HepG2 (cell line): ENCODE measurements at regions not wholly inside any gene's neighbourhood (a gene's known extent, or its start where the extent isn't known, plus 50 kb on each side); places are given as distances from the start of the nearest gene placed in this dataset.

Source experiments
- ATAC-seq: fragments of 200-7000 bp; cut with Tn5 transposase; 3 replicates; pipeline ENCODE4 v1.9.1; 2020; ENCODE audit warnings: mild to moderate bottlenecking, moderate library complexity
- BruUV-seq: library from RNA; stranded (reverse); fragments of 400-500 nt; replicated peaks from 2 replicates; lab custom pipeline; 2021; lab: Mats Ljungman, UMichigan
- CTCF ChIA-PET: fragments of 300-600 bp; formaldehyde crosslinking; extraction: SDS; loops from one replicate; lab custom pipeline; 2021; ENCODE audit warnings: low total read pairs, inconsistent platforms, low intra/inter-chr PET ratio; lab: Yijun Ruan, JAX
- POLR2A ChIA-PET: fragments of 350-600 bp; sonication (Branson Sonifier 250); formaldehyde crosslinking; loops from one replicate; lab custom pipeline; 2020; ENCODE audit warnings: antibody characterized with exemption, inconsistent platforms; lab: Yijun Ruan, JAX
- DNase-seq: peaks from one replicate; pipeline ENCODE4 v3.0.0-alpha.2; 2015; ENCODE audit warnings: low spot score
- FAIRE-seq: peaks from 3 replicates; lab custom pipeline; 2011; peaks lifted over from hg19 to GRCh38; lab: Jason Lieb, UNC
- H2AFZ ChIP-seq: one replicate; pipeline ENCODE4 v1.6.1; 2011; ENCODE audit warnings: low read length, inconsistent platforms
- H3K27ac ChIP-seq: fragments of 300-600 bp; 3 replicates; pipeline ENCODE4 v1.8.0; 2011; ENCODE audit warnings: mixed run types, mild to moderate bottlenecking, mixed read lengths, low read length, inconsistent platforms; ENCODE audit not compliant: insufficient read depth; ENCODE audit errors: extremely low read length
- H3K27me3 ChIP-seq, 2 experiments: fragments of 200-600 bp in 1 of 2; 2 replicates in 1 of 2; 3 replicates in 1 of 2; pipeline versions ENCODE4 v1.6.0 to v1.8.0; 2011; ENCODE audit warnings: low read length in 2 of 2, mild to moderate bottlenecking in 2 of 2, moderate library complexity in 2 of 2, inconsistent platforms in 1 of 2; ENCODE audit not compliant: insufficient read depth in 2 of 2, control insufficient read depth in 1 of 2
- H3K36me3 ChIP-seq, 2 experiments: fragments of 200-600 bp in 1 of 2; replicated peaks in 1 of 2; 2 replicates in 1 of 2; 3 replicates in 1 of 2; pipeline versions ENCODE4 v1.5.1 to v1.8.0; 2011; ENCODE audit warnings: low read length in 2 of 2, inconsistent platforms in 1 of 2; ENCODE audit not compliant: insufficient read depth in 2 of 2, control insufficient read depth in 1 of 2
- H3K4me1 ChIP-seq: 2 replicates; pipeline ENCODE4 v1.5.1; 2012; ENCODE audit warnings: low read length, inconsistent platforms; ENCODE audit not compliant: insufficient read depth
- H3K4me2 ChIP-seq: 2 replicates; pipeline ENCODE4 v1.6.0; 2011; ENCODE audit warnings: low read depth, low read length, inconsistent platforms
- H3K4me3 ChIP-seq, 3 experiments: fragments of 200-600 bp in 1 of 3; sonication (generic), shearing (Covaris generic) in 1 of 3; replicated peaks in 1 of 3; 2 replicates each; pipeline ENCODE4 v1.5.1; 2011 to 2016; ENCODE audit warnings: low read length in 3 of 3, inconsistent platforms in 2 of 3, low read depth in 2 of 3, mild to moderate bottlenecking in 2 of 3, control low read depth in 1 of 3, mixed read lengths in 1 of 3; ENCODE audit not compliant: insufficient read depth in 1 of 3
- H3K79me2 ChIP-seq: one replicate; pipeline ENCODE4 v1.6.1; 2011; ENCODE audit warnings: low read length, inconsistent platforms; ENCODE audit not compliant: insufficient read depth
- H3K9ac ChIP-seq: 2 replicates; pipeline ENCODE4 v1.6.0; 2011; ENCODE audit warnings: mild to moderate bottlenecking, low read depth, low read length, inconsistent platforms; ENCODE audit not compliant: insufficient read depth
- H3K9me3 ChIP-seq: 2 replicates; pipeline ENCODE4 v1.5.1; 2012; ENCODE audit warnings: mild to moderate bottlenecking, low read length
- H4K20me1 ChIP-seq: 2 replicates; pipeline ENCODE4 v1.6.0; 2011; ENCODE audit warnings: inconsistent platforms, mild to moderate bottlenecking, low read length, moderate library complexity; ENCODE audit not compliant: insufficient read depth
- BCL6 ChIP-seq: IDR thresholded peaks from 2 replicates; pipeline ENCODE4 v1.6.1; 2016; ENCODE audit warnings: missing genetic modification reagents, missing compliant biosample characterization
- DZIP1 ChIP-seq: sonication (generic); formaldehyde crosslinking; IDR thresholded peaks from 2 replicates; pipeline ENCODE4 v1.5.0; 2020; ENCODE audit warnings: mild to moderate bottlenecking, missing genetic modification reagents
- HMG20A ChIP-seq: IDR thresholded peaks from 2 replicates; pipeline ENCODE4 v1.6.1; 2016; ENCODE audit warnings: borderline replicate concordance
- PRPF4 ChIP-seq: fragments of 200-400 bp; formaldehyde crosslinking; IDR thresholded peaks from 2 replicates; pipeline ENCODE4 v1.6.1; 2016; ENCODE audit warnings: low read length, low read depth; ENCODE audit not compliant: poor library complexity, severe bottlenecking
- RARA ChIP-seq: IDR thresholded peaks from 2 replicates; pipeline ENCODE4 v1.6.1; 2016; ENCODE audit warnings: missing genetic modification reagents, missing compliant biosample characterization
- SNAI1 ChIP-seq: sonication (generic); formaldehyde crosslinking; IDR thresholded peaks from 2 replicates; pipeline ENCODE4 v1.5.0; 2020; ENCODE audit warnings: mild to moderate bottlenecking, missing genetic modification reagents, borderline replicate concordance
- ZZZ3 ChIP-seq: sonication (generic); formaldehyde crosslinking; IDR thresholded peaks from 2 replicates; pipeline ENCODE4 v1.4.0; 2020; ENCODE audit warnings: missing genetic modification reagents, mild to moderate bottlenecking, borderline replicate concordance
- WGBS: methylation state at CpG from one replicate; pipeline ENCODE4 v1.1.6; 2017; ENCODE audit warnings: low lambda C conversion rate; 5-methylcytosine and 5-hydroxymethylcytosine counted together
- in situ Hi-C: cut with HindIII; loops from 2 replicates; pipeline ENCODE4 v1.10.0; 2017; ENCODE audit warnings: low pct_unique_long_range_greater_than_20kb; ENCODE audit not compliant: extremely low pct_ligation_motif_present
- intact Hi-C: fragments of 100-400 bp; cut with micrococcal nuclease; formaldehyde crosslinking; loops from one replicate; pipeline ENCODE4 v1.10.0; 2022; ENCODE audit not compliant: unreplicated experiment
- TF ChIP-seq, protein P1 (sequence below): fragments of 450-650 bp; IDR thresholded peaks from 2 replicates; pipeline ENCODE4 v1.6.1; 2016

GRCh38 chr20:24253321-24253720, 216.1 kb upstream of the SYNDIG1 start:
- DNase-seq = no peak
- Histone ChIP-seq H3K27me3 (peaks cover 2 to 5% of the 10 kb centered on the region in 2 experiments; a peak in 2 of 5 replicates), H3K9me3 (no peaks in the 10 kb centered on the region), H3K27ac (no peak overlapping the region), H3K9ac (no peak overlapping the region), H4K20me1 (no peaks in the 10 kb centered on the region), H3K36me3 (no peaks in the 10 kb centered on the region), H3K4me2 (no peak overlapping the region), H2AFZ (no peak overlapping the region), H3K79me2 (no peaks in the 10 kb centered on the region), H3K4me3 (no peak overlapping the region), H3K4me1 (no peaks in the 10 kb centered on the region)
- 1% methylated on average over 6 of the region's 6 CpGs for WGBS
- no peak for ATAC-seq
- in situ Hi-C loops (loop anchor here (10.0 kb wide), 1 partner anchor 59 kb away; no protein-coding TSS in a partner anchor), intact Hi-C loops (no loop called here)
- ChIA-PET POLR2A (no interaction called here), CTCF (no interaction called here)
- FAIRE-seq = no peak
- no TSS peak for BruUV-seq
- TF ChIP-seq, protein P1, sequence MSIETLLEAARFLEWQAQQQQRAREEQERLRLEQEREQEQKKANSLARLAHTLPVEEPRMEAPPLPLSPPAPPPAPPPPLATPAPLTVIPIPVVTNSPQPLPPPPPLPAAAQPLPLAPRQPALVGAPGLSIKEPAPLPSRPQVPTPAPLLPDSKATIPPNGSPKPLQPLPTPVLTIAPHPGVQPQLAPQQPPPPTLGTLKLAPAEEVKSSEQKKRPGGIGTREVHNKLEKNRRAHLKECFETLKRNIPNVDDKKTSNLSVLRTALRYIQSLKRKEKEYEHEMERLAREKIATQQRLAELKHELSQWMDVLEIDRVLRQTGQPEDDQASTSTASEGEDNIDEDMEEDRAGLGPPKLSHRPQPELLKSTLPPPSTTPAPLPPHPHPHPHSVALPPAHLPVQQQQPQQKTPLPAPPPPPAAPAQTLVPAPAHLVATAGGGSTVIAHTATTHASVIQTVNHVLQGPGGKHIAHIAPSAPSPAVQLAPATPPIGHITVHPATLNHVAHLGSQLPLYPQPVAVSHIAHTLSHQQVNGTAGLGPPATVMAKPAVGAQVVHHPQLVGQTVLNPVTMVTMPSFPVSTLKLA = peak; percentile 98
- TF ChIP-seq PRPF4 = no peak

DNA sequence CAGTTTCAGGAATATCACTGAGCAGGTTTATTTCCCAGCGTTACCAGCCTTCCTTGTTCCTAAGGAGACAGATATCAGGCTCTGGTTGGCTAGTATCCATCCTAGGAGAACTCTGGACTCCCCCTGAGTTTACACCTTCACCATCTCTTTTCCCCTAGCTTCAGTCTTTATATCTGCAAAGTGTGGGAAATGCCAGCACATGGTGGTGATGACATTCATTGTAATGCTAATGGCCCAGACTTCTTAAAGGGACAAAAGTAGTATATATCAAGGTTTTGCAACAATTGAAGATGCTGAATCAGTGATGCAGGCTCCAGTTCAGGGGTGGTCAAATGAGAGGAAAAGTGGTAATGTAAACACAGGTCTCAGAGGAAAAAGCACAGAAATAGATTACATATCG, 224.3 kb upstream of the SYNDIG1 start:
- intact Hi-C loops = no loop called here
- peaks cover 1 to 5% of the 10 kb centered on the region in 2 experiments; a peak in 2 of 5 replicates for H3K27me3 ChIP-seq
- no TSS peak for BruUV-seq

More for the DNA sequence above, 224.3 kb upstream of the SYNDIG1 start:
- Histone ChIP-seq H3K27ac (no peak overlapping the region), H3K79me2 (no peaks in the 10 kb centered on the region), H3K4me3 (no peak overlapping the region), H3K4me2 (no peak overlapping the region), H3K9ac (no peak overlapping the region), H4K20me1 (no peaks in the 10 kb centered on the region), H3K9me3 (no peaks in the 10 kb centered on the region), H2AFZ (no peak overlapping the region), H3K36me3 (no peaks in the 10 kb centered on the region), H3K4me1 (no peaks in the 10 kb centered on the region)
- ATAC-seq (no peak), DNase-seq (no peak), FAIRE-seq (no peak)
- TF ChIP-seq DZIP1 (CRISPR knock-in tag) (no peak), BCL6 (CRISPR knock-in tag) (no peak), SNAI1 (CRISPR knock-in tag) (no peak), ZZZ3 (CRISPR knock-in tag) (no peak), HMG20A (CRISPR knock-in tag) (no peak), RARA (no peak)
- POLR2A ChIA-PET = no interaction called here
- in situ Hi-C loops = no loop called here
- WGBS = 3% methylated on average over 2 of the region's 2 CpGs
- CTCF ChIA-PET = no interaction called here
